ENCODE measurements at regions not wholly inside any gene's neighbourhood (a gene's known extent, or its start where the extent isn't known, plus 50 kb on each side); places are given as distances from the start of the nearest gene placed in this dataset.

GRCh38 chrX:131894995-131895394, 128.1 kb upstream of the STK26 start:
- peaks cover 64% of the 10 kb centered on the region for H3K27me3 Mint-ChIP-seq
- no peak overlapping the region for H3K27ac Mint-ChIP-seq

GRCh38 chrX:131895807-131896206, 127.3 kb upstream of the STK26 start:
- H3K4me1 Mint-ChIP-seq (ENCODE audit: low read depth) = peaks cover 7% of the 10 kb centered on the region
- H3K4me3 Mint-ChIP-seq = no peak overlapping the region
- no peak overlapping the region for H3K27ac Mint-ChIP-seq
- H3K9me3 Mint-ChIP-seq = no peaks in the 10 kb centered on the region
- no peaks in the 10 kb centered on the region for H3K36me3 Mint-ChIP-seq (ENCODE audit: low read depth)
- DNase-seq = no peak
- H3K27me3 Mint-ChIP-seq = peaks cover 64% of the 10 kb centered on the region

More at GRCh38 chrX:131894995-131895394, 128.1 kb upstream of the STK26 start:
- Mint-ChIP-seq H3K36me3 (ENCODE audit: low read depth) (no peaks in the 10 kb centered on the region), H3K4me3 (no peak overlapping the region), H3K9me3 (no peaks in the 10 kb centered on the region), H3K4me1 (ENCODE audit: low read depth) (peaks cover 7% of the 10 kb centered on the region)
- DNase-seq = no peak

DNA sequence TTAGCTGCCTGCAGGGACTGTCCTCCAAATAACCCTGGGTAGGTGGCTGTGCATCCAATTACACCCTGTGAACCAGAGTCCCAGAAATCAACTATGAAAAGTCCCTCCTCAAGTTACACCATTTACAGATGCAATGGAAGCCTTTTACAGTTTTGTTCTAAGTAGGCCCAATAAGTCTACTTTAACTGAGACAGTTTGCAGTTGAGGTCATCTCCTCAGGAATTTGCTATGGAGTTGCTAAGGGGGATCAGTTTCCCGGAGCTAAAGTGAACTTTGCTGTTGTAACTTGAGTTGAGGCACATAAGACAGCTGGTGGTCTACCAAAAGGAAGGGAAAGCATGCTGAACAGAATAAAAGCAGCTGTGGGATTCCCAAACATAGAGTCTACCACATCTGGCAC, 121.6 kb upstream of the STK26 start:
- no peaks in the 10 kb centered on the region for H3K4me1 Mint-ChIP-seq (ENCODE audit: low read depth)
- H3K27me3 Mint-ChIP-seq = peaks cover 58% of the 10 kb centered on the region
- DNase-seq = no peak
- H3K9me3 Mint-ChIP-seq = no peaks in the 10 kb centered on the region
- no peak overlapping the region for H3K27ac Mint-ChIP-seq
- H3K36me3 Mint-ChIP-seq (ENCODE audit: low read depth) = no peaks in the 10 kb centered on the region
- H3K4me3 Mint-ChIP-seq = no peak overlapping the region

DNA sequence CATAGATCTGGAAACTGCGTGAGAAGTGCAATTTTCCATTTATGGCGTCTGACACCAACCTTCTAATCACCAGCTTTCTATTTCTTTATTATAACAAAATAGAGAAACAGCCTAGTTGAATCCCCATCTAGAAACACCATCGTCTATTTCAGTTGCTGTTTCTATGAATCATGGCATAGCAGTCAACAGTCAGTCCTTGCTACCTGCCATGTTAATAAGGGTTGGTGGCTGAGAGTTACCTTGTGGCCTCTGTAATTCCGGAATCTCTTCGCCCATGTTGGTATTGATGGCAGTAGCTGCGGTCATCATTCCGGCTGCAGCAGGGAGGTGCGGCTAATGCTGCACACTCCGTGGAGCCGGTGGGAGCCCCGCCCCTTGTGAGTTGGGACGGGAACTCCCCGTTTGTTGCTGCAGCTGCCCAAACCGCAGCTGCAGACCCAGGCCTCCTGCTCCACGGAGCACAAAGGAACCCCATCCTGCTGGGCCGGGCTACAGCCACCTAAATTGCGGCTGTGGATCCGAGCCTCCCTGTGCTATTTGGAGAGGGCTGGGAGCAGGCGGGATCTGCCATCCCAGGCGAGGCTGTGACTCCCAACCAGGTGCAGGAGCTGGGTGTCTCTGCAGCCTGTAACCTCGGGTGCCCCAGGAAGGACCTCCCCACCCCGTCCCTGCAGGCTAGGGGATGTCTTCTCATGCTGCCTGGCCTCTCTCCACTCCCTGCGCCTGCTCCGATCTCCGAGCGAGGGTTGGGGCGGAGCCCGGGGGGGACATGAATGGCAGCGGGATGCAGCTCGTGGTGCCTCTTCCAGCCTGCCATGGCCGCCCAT, 115.4 kb upstream of the STK26 start:
- Mint-ChIP-seq H3K4me3 (no peak overlapping the region), H3K36me3 (ENCODE audit: low read depth) (no peaks in the 10 kb centered on the region), H3K27ac (no peak overlapping the region), H3K27me3 (peaks cover 47% of the 10 kb centered on the region), H3K4me1 (ENCODE audit: low read depth) (no peaks in the 10 kb centered on the region), H3K9me3 (no peaks in the 10 kb centered on the region)
- no peak for DNase-seq

DNA sequence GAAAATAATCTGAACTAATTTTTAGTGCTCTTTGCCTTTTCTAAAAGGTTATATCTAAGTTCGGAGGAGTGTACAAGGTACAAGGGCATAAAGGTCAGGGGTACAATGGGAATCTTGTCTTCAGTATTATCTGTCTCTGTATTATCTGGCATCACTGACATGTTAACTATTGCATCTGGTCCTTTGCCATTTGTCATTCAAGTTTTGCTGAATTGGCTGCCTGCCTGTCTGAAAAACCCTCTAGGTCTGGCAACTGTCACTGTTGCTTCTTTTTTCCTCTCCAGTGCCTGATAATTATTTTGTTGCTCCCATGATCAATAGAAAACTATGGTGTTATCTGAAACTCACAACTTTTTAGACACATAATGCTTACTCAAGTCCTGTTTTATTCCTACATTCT, 112.5 kb upstream of the STK26 start:
- no peak overlapping the region for H3K27ac Mint-ChIP-seq
- H3K4me3 Mint-ChIP-seq = no peak overlapping the region
- H3K36me3 Mint-ChIP-seq (ENCODE audit: low read depth) = no peaks in the 10 kb centered on the region
- no peaks in the 10 kb centered on the region for H3K4me1 Mint-ChIP-seq (ENCODE audit: low read depth)
- peaks cover 47% of the 10 kb centered on the region for H3K27me3 Mint-ChIP-seq
- no peak for DNase-seq
- H3K9me3 Mint-ChIP-seq = no peaks in the 10 kb centered on the region

DNA sequence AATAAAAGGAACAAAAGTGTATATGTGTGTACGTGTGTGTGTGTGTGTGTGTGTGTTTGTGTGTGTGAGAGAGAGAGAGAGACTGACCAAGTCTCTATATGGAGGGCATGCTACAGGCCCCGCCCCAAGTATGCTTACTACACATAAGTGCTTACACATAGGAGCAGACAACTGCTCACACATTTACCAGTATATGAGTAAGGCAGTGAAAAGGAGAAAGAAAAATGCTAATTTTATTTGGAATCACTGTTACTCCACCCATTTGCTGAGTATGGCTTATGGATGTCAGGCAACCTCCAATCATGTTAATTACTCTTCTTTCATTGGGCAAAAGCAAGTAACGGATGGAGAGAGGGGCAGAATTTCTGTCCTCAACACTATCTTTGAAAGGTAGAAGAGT, 107.6 kb upstream of the STK26 start:
- H3K4me1 Mint-ChIP-seq (ENCODE audit: low read depth) = no peaks in the 10 kb centered on the region
- H3K36me3 Mint-ChIP-seq (ENCODE audit: low read depth) = no peaks in the 10 kb centered on the region
- H3K27ac Mint-ChIP-seq = no peak overlapping the region
- no peaks in the 10 kb centered on the region for H3K9me3 Mint-ChIP-seq
- H3K4me3 Mint-ChIP-seq = no peak overlapping the region
- no peak for DNase-seq
- peaks cover 64% of the 10 kb centered on the region for H3K27me3 Mint-ChIP-seq

GRCh38 chrX:131917588-131917987, 105.5 kb upstream of the STK26 start:
- Mint-ChIP-seq H3K27me3 (peaks cover 63% of the 10 kb centered on the region), H3K27ac (no peak overlapping the region), H3K36me3 (ENCODE audit: low read depth) (no peaks in the 10 kb centered on the region), H3K9me3 (no peaks in the 10 kb centered on the region), H3K4me3 (no peak overlapping the region), H3K4me1 (ENCODE audit: low read depth) (no peaks in the 10 kb centered on the region)
- no peak for DNase-seq

DNA sequence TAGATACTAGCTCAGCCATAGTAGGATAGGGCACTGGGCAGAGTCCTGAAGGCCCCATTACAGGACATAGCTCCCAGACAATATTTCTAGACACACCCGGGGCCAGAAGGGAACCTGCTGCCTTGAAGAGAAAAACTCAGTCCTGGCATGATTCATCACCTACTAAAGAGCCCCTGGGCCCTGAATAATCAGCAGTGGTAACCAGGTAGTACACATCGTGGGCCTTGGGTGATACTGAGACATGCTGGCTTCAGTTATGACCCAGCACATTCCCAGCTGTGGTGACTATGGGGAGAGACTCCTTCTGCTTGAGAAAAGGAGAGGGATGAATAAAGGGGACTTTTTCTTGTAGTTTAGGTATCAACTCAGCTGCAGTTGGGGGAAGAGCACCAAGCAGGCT, 104.3 kb upstream of the STK26 start:
- H3K27ac Mint-ChIP-seq = no peak overlapping the region
- H3K4me3 Mint-ChIP-seq = no peak overlapping the region
- H3K27me3 Mint-ChIP-seq = peaks cover 73% of the 10 kb centered on the region
- no peaks in the 10 kb centered on the region for H3K36me3 Mint-ChIP-seq (ENCODE audit: low read depth)
- H3K4me1 Mint-ChIP-seq (ENCODE audit: low read depth) = no peaks in the 10 kb centered on the region
- DNase-seq = no peak
- H3K9me3 Mint-ChIP-seq = no peaks in the 10 kb centered on the region

DNA sequence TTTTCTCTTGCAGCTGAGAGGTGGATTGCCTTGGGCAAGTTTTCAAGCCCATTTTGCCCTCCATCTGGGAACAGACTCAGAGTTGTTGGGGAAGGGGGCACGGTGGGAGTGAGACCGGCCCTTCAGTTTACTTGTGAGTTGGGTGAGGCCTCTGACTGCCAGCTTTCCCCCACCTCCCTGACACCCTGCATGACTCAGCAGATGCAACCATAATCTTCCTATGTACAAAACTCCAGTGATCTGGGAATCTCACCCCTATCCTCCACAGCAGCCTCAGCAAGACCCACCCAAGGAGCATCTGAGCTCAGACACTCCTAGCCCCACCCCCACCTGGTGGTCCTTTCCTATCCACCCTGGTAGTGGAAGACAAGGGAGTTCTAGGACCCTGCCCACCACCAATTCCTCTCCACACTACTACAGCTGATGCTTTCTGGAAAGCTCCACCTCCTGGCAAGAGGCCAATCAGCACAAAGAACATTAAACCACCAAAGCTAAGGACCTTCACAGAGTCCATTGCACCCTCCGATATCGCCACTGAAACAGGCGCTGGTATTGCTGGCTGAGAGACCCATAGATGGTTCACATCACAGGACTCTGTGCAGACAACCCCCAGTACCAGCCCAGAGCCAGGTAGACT, 99.4 kb upstream of the STK26 start:
- no peaks in the 10 kb centered on the region for H3K9me3 Mint-ChIP-seq
- no peaks in the 10 kb centered on the region for H3K36me3 Mint-ChIP-seq (ENCODE audit: low read depth)
- peaks cover 68% of the 10 kb centered on the region for H3K27me3 Mint-ChIP-seq
- H3K4me3 Mint-ChIP-seq = no peak overlapping the region
- DNase-seq = no peak
- H3K4me1 Mint-ChIP-seq (ENCODE audit: low read depth) = no peaks in the 10 kb centered on the region
- no peak overlapping the region for H3K27ac Mint-ChIP-seq

DNA sequence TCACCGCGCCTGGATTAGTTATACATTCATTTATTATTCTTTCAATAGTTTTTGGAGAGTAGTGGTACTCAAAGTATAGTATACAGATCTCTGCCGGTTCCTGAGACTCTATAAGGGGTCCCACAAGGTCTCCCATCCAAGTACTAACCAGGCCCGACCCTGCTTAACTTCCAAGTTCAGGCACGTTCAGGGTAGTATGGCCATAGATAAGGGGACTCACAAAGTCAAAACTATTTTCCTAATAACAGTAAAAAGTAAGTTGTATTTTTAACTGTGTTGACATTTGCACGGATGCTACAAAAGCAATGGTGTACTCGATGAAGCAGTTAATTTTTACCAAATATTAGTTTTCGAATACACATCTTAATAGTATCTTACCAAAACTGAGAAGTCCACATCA, 84.4 kb upstream of the STK26 start:
- H3K27me3 Mint-ChIP-seq = peaks cover 61% of the 10 kb centered on the region
- no peaks in the 10 kb centered on the region for H3K4me1 Mint-ChIP-seq (ENCODE audit: low read depth)
- no peaks in the 10 kb centered on the region for H3K36me3 Mint-ChIP-seq (ENCODE audit: low read depth)
- H3K27ac Mint-ChIP-seq = no peak overlapping the region
- H3K9me3 Mint-ChIP-seq = no peaks in the 10 kb centered on the region
- DNase-seq = no peak
- no peak overlapping the region for H3K4me3 Mint-ChIP-seq

DNA sequence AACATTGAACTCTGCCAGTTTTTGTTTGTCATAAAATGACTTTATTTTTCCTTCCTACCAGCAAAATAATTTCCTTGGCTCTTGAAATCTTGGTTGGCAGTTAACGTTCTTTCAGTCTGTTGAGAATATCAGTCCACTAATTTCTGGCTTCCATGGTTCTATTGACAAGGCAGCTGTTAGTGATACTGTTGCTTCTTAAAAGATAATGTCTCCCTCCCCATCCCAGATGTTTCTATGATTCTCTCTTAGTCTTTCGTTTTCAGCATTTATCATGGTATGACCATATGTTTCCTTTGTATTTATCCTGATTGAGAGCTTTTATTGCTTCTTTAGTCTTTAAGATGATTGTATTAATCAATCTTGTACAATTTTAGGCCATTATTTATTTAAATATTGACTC, 81.1 kb upstream of the STK26 start:
- H3K27me3 Mint-ChIP-seq = peaks cover 65% of the 10 kb centered on the region
- H3K27ac Mint-ChIP-seq = no peak overlapping the region
- H3K4me3 Mint-ChIP-seq = no peak overlapping the region
- H3K4me1 Mint-ChIP-seq (ENCODE audit: low read depth) = peaks cover 11% of the 10 kb centered on the region
- H3K9me3 Mint-ChIP-seq = no peaks in the 10 kb centered on the region
- no peak for DNase-seq
- H3K36me3 Mint-ChIP-seq (ENCODE audit: low read depth) = no peaks in the 10 kb centered on the region

- H3K4me1 Mint-ChIP-seq (ENCODE audit: low read depth) = peaks cover 11% of the 10 kb centered on the region
- no peak overlapping the region for H3K4me3 Mint-ChIP-seq
- no peaks in the 10 kb centered on the region for H3K9me3 Mint-ChIP-seq
- no peak overlapping the region for H3K27ac Mint-ChIP-seq
- DNase-seq = no peak
- H3K36me3 Mint-ChIP-seq (ENCODE audit: low read depth) = no peaks in the 10 kb centered on the region
- H3K27me3 Mint-ChIP-seq = peaks cover 54% of the 10 kb centered on the region
Measured at GRCh38 chrX:131944936-131945902, 77.9 kb upstream of the STK26 start.

- peaks cover 39% of the 10 kb centered on the region for H3K27me3 Mint-ChIP-seq
- no peak for DNase-seq
- no peak overlapping the region for H3K27ac Mint-ChIP-seq
- no peaks in the 10 kb centered on the region for H3K9me3 Mint-ChIP-seq
- no peaks in the 10 kb centered on the region for H3K36me3 Mint-ChIP-seq (ENCODE audit: low read depth)
- no peak overlapping the region for H3K4me3 Mint-ChIP-seq
- peaks cover 9% of the 10 kb centered on the region for H3K4me1 Mint-ChIP-seq (ENCODE audit: low read depth)
Measured at GRCh38 chrX:131951166-131951565, 71.9 kb upstream of the STK26 start.

DNA sequence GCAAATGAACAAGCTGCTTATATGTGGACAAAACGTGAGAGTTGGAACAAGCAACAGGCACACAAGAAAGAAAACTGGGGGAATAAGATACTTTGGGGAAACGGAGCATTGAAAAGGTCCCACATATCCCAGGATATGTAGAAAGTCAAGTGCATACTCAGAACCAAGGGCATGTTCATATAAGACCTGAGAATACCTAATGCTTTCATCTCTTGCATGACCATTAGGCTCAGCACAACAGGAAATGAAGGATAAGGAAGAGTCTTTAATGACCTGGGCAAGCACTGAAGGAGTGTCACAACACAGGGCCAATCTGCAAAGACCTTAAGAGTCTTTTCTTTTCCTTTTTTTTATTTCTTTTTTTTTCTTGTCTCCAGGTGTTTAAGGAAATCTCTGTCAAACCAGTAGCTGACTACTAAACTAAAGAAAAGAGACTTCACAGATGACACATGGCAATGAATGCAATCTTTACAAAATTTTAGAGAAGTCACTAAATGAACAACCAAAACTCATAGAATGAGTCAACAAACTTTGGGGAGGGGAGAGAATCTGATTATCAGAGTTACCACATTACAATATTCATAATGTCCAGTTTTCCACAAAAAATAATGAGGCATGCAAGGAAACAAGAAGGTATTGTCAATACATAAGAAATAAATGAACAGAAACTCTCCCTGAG, 67.9 kb upstream of the STK26 start:
- H3K9me3 Mint-ChIP-seq = no peaks in the 10 kb centered on the region
- no peak for DNase-seq
- H3K4me3 Mint-ChIP-seq = no peak overlapping the region
- H3K36me3 Mint-ChIP-seq (ENCODE audit: low read depth) = no peaks in the 10 kb centered on the region
- H3K4me1 Mint-ChIP-seq (ENCODE audit: low read depth) = peaks cover 9% of the 10 kb centered on the region
- H3K27ac Mint-ChIP-seq = no peak overlapping the region
- H3K27me3 Mint-ChIP-seq = peaks cover 31% of the 10 kb centered on the region

All from activated T-cell treated with anti-CD3 and anti-CD28 coated beads, Interleukin-2, amount 50 U/mL, for 24 hours (primary cell).